Osteoblast (primary cell): ENCODE measurements at regions not wholly inside any gene's neighbourhood (a gene's known extent, or its start where the extent isn't known, plus 50 kb on each side); places are given as distances from the start of the nearest gene placed in this dataset.

Experiments used
- DNase-seq: peaks from one replicate; pipeline ENCODE4 v3.0.0; 2011; ENCODE audit warnings: low spot score, mixed read lengths; ENCODE audit not compliant: insufficient read length; ENCODE audit errors: missing footprints
- H2AFZ ChIP-seq: 2 replicates; pipeline ENCODE4 v1.6.0; 2011; ENCODE audit warnings: mild to moderate bottlenecking, low read length
- H3K27ac ChIP-seq: 2 replicates; pipeline ENCODE4 v1.5.1; 2011; ENCODE audit warnings: mild to moderate bottlenecking, low read depth, low read length, moderate library complexity
- H3K27me3 ChIP-seq: 2 replicates; pipeline ENCODE4 v1.6.0; 2012; ENCODE audit warnings: mild to moderate bottlenecking, control low read depth, inconsistent platforms, low read length, moderate library complexity; ENCODE audit not compliant: insufficient read depth
- H3K36me3 ChIP-seq: 2 replicates; pipeline ENCODE4 v1.5.1; 2011; ENCODE audit warnings: mild to moderate bottlenecking, low read length, control low read depth, moderate library complexity; ENCODE audit not compliant: insufficient read depth
- H3K4me1 ChIP-seq: 2 replicates; pipeline ENCODE4 v1.5.1; 2011; ENCODE audit warnings: mild to moderate bottlenecking, low read length, control low read depth, moderate library complexity; ENCODE audit not compliant: insufficient read depth
- H3K4me2 ChIP-seq: 2 replicates; pipeline ENCODE4 v1.6.0; 2011; ENCODE audit warnings: mild to moderate bottlenecking, low read length; ENCODE audit not compliant: insufficient read depth
- H3K4me3 ChIP-seq: fragments of 200-600 bp; sonication (generic); 3 replicates; pipeline ENCODE4 v1.5.1; 2012; ENCODE audit warnings: mild to moderate bottlenecking, low read length, inconsistent platforms; ENCODE audit not compliant: insufficient read depth
- H3K79me2 ChIP-seq: 2 replicates; pipeline ENCODE4 v1.6.0; 2012; ENCODE audit warnings: mild to moderate bottlenecking, low read length, control low read depth, inconsistent platforms; ENCODE audit not compliant: insufficient read depth
- H3K9me3 ChIP-seq: 2 replicates; pipeline ENCODE4 v1.5.1; 2011; ENCODE audit warnings: low read depth, low read length, control low read depth
- H4K20me1 ChIP-seq: 2 replicates; pipeline ENCODE4 v1.6.0; 2012; ENCODE audit warnings: mild to moderate bottlenecking, low read length, control low read depth; ENCODE audit not compliant: insufficient read depth
- CTCF ChIP-seq: IDR thresholded peaks from 2 replicates; pipeline ENCODE4 v1.5.1; 2011; ENCODE audit warnings: mild to moderate bottlenecking, low read depth, low read length, moderate library complexity; ENCODE audit errors: extremely low read depth

GRCh38 chr12:46124848-46125619, 134.7 kb upstream of the SCAF11 start:
- Histone ChIP-seq H3K79me2 (no peaks in the 10 kb centered on the region), H3K9me3 (no peaks in the 10 kb centered on the region), H3K4me3 (peak overlapping the region; percentile 56), H3K4me2 (peak overlapping the region; percentile 85), H3K4me1 (peaks cover 8% of the 10 kb centered on the region), H3K27me3 (peaks cover 23% of the 10 kb centered on the region), H3K27ac (no peak overlapping the region), H2AFZ (peak overlapping the region; percentile 81), H3K36me3 (no peaks in the 10 kb centered on the region), H4K20me1 (no peaks in the 10 kb centered on the region)
- DNase-seq, result peak; percentile 63
- TF ChIP-seq CTCF, result peak; percentile 75

GRCh38 chr12:46124132-46124847, 133.9 kb upstream of the SCAF11 start:
- H3K79me2 ChIP-seq, result no peaks in the 10 kb centered on the region
- no peak for TF ChIP-seq CTCF
- H3K9me3 ChIP-seq, result no peaks in the 10 kb centered on the region
- no peaks in the 10 kb centered on the region for H4K20me1 ChIP-seq
- H3K36me3 ChIP-seq, result no peaks in the 10 kb centered on the region
- peaks cover 8% of the 10 kb centered on the region for H3K4me1 ChIP-seq
- DNase-seq, result peak; percentile 36
- H3K27me3 ChIP-seq, result peaks cover 21% of the 10 kb centered on the region
- no peak overlapping the region for H2AFZ ChIP-seq
- peak overlapping the region; percentile 85 for H3K4me2 ChIP-seq
- no peak overlapping the region for H3K4me3 ChIP-seq
- H3K27ac ChIP-seq, result no peak overlapping the region

DNA sequence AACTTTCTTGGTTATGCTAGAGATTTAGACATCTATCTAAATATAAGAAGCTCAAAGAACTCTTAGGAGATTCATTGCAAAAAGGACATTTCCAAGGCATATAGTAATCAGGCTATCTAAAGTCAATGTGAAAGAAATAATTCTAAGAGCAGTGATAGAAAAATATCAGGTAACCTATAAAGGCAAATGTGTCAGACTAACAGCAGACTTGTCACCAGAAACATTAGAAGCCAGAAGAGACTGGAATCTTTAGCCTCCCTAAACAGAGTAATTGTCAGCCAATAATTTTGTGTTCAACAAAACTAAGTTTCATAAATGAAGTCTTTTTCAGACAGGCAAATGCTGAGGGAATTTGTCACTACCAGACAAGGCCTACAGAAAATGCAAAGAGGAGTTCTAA, 122.0 kb upstream of the SCAF11 start:
- no peak overlapping the region for H3K4me3 ChIP-seq
- no peak overlapping the region for H3K27ac ChIP-seq
- H3K9me3 ChIP-seq, result no peaks in the 10 kb centered on the region
- H3K4me2 ChIP-seq, result no peak overlapping the region
- H3K36me3 ChIP-seq, result no peaks in the 10 kb centered on the region
- no peaks in the 10 kb centered on the region for H3K27me3 ChIP-seq
- TF ChIP-seq CTCF, result no peak
- H2AFZ ChIP-seq, result no peak overlapping the region
- H3K4me1 ChIP-seq, result no peaks in the 10 kb centered on the region
- no peaks in the 10 kb centered on the region for H4K20me1 ChIP-seq
- no peak for DNase-seq
- no peaks in the 10 kb centered on the region for H3K79me2 ChIP-seq

GRCh38 chr12:46111715-46112114, 121.3 kb upstream of the SCAF11 start:
- DNase-seq, result no peak
- Histone ChIP-seq H3K27me3 (no peaks in the 10 kb centered on the region), H3K27ac (no peak overlapping the region), H4K20me1 (no peaks in the 10 kb centered on the region), H3K4me2 (no peak overlapping the region), H3K9me3 (no peaks in the 10 kb centered on the region), H3K4me1 (no peaks in the 10 kb centered on the region), H2AFZ (no peak overlapping the region), H3K4me3 (no peak overlapping the region), H3K36me3 (no peaks in the 10 kb centered on the region), H3K79me2 (no peaks in the 10 kb centered on the region)
- TF ChIP-seq CTCF, result no peak
